IMR-90 (cell line): ENCODE measurements at regions not wholly inside any gene's neighbourhood (a gene's known extent, or its start where the extent isn't known, plus 50 kb on each side); places are given as distances from the start of the nearest gene placed in this dataset.

Experiments
- ATAC-seq: fragments of 200-7000 bp; cut with Tn5 transposase; 2 replicates; pipeline ENCODE4 v1.9.1; 2020; ENCODE audit warnings: low read depth, mild to moderate bottlenecking, moderate library complexity
- BruUV-seq: library from RNA; stranded (reverse); fragments of 400-500 nt; replicated peaks from 2 replicates; lab custom pipeline; 2021; lab: Mats Ljungman, UMichigan
- CTCF ChIA-PET: fragments of 300-600 bp; formaldehyde crosslinking; extraction: SDS; loops from one replicate; lab custom pipeline; 2021; ENCODE audit warnings: antibody characterized with exemption; lab: Yijun Ruan, JAX
- POLR2A ChIA-PET: fragments of 300-600 bp; sonication (Branson Sonifier 250); formaldehyde crosslinking; loops from one replicate; lab custom pipeline; 2022; ENCODE audit warnings: antibody characterized with exemption; ENCODE audit not compliant: unreplicated experiment; lab: Charles Lee
- DNase-seq: peaks from one replicate; pipeline ENCODE4 v3.0.0; 2013
- H2AFZ ChIP-seq: replicated peaks from 2 replicates; pipeline ENCODE3; 2013; ENCODE audit warnings: low read length, mild to moderate bottlenecking; ENCODE audit not compliant: poor library complexity
- H2AK5ac ChIP-seq: 2 replicates; pipeline ENCODE4 v1.6.1; 2013; ENCODE audit warnings: low read depth, low read length, inconsistent platforms
- H2AK9ac ChIP-seq: replicated peaks from 2 replicates; pipeline ENCODE3; 2013; ENCODE audit warnings: mild to moderate bottlenecking, low read depth, low read length, moderate library complexity; ENCODE audit not compliant: poor library complexity
- H2BK120ac ChIP-seq: 2 replicates; pipeline ENCODE4 v1.6.1; 2013; ENCODE audit warnings: low read depth, low read length, inconsistent platforms
- H2BK15ac ChIP-seq: 3 replicates; pipeline ENCODE4 v1.6.1; 2013; ENCODE audit warnings: low read depth, low read length, inconsistent platforms
- H2BK20ac ChIP-seq: 2 replicates; pipeline ENCODE4 v1.6.1; 2013; ENCODE audit warnings: low read depth, mild to moderate bottlenecking, inconsistent platforms, low read length, moderate library complexity
- H2BK5ac ChIP-seq: 2 replicates; pipeline ENCODE4 v1.6.1; 2013; ENCODE audit warnings: mild to moderate bottlenecking, low read depth, low read length, inconsistent platforms; ENCODE audit not compliant: poor library complexity, severe bottlenecking
- H3K14ac ChIP-seq: replicated peaks from 2 replicates; pipeline ENCODE4 v1.6.1; 2013; ENCODE audit warnings: low read depth, low read length, inconsistent platforms
- H3K18ac ChIP-seq: 2 replicates; pipeline ENCODE4 v1.6.1; 2013; ENCODE audit warnings: low read depth, low read length, control low read depth
- H3K23ac ChIP-seq: 2 replicates; pipeline ENCODE4 v1.6.1; 2013; ENCODE audit warnings: low read depth, low read length, inconsistent platforms
- H3K27ac ChIP-seq: 2 replicates; pipeline ENCODE4 v1.5.1; 2013; ENCODE audit warnings: mild to moderate bottlenecking, control low read depth, low read length; ENCODE audit not compliant: insufficient read depth
- H3K27me3 ChIP-seq: 2 replicates; pipeline ENCODE4 v1.6.1; 2013; ENCODE audit warnings: low read length; ENCODE audit not compliant: control insufficient read depth, insufficient read depth
- H3K36me3 ChIP-seq: 2 replicates; pipeline ENCODE4 v1.6.1; 2013; ENCODE audit warnings: low read length, mixed read lengths; ENCODE audit not compliant: control insufficient read depth, insufficient read depth
- H3K4ac ChIP-seq: 2 replicates; pipeline ENCODE4 v1.6.1; 2013; ENCODE audit warnings: low read depth, low read length, inconsistent platforms
- H3K4me1 ChIP-seq: 2 replicates; pipeline ENCODE4 v1.6.1; 2013; ENCODE audit warnings: low read length, mixed read lengths; ENCODE audit not compliant: control insufficient read depth, insufficient read depth
- H3K4me2 ChIP-seq: 2 replicates; pipeline ENCODE4 v1.6.1; 2013; ENCODE audit warnings: low read depth, mild to moderate bottlenecking, control low read depth, low read length, moderate library complexity
- H3K4me3 ChIP-seq: 2 replicates; pipeline ENCODE4 v1.5.1; 2013; ENCODE audit warnings: low read depth, mild to moderate bottlenecking, control low read depth, low read length, moderate library complexity; ENCODE audit not compliant: insufficient read depth
- H3K56ac ChIP-seq: 2 replicates; pipeline ENCODE4 v1.6.1; 2013; ENCODE audit warnings: low read length, inconsistent platforms; ENCODE audit not compliant: insufficient read depth; ENCODE audit errors: extremely low read depth
- H3K79me1 ChIP-seq, 2 experiments: 2 replicates each; pipeline ENCODE4 v1.6.1; 2013; ENCODE audit warnings: low read length in 2 of 2, inconsistent platforms in 1 of 2, low read depth in 1 of 2
- H3K9ac ChIP-seq: 2 replicates; pipeline ENCODE4 v1.6.1; 2013; ENCODE audit warnings: low read depth, low read length, control low read depth
- H3K9me1 ChIP-seq: 2 replicates; pipeline ENCODE4 v1.6.1; 2013; ENCODE audit warnings: low read length, inconsistent platforms; ENCODE audit not compliant: insufficient read depth
- H3K9me3 ChIP-seq: 2 replicates; pipeline ENCODE4 v1.6.1; 2013; ENCODE audit warnings: low read length; ENCODE audit not compliant: control insufficient read depth, insufficient read depth
- H4K20me1 ChIP-seq: 2 replicates; pipeline ENCODE4 v1.6.1; 2013; ENCODE audit warnings: low read length, inconsistent platforms; ENCODE audit not compliant: insufficient read depth
- H4K5ac ChIP-seq: 2 replicates; pipeline ENCODE4 v1.6.1; 2013; ENCODE audit warnings: mild to moderate bottlenecking, low read depth, low read length, control low read depth
- H4K8ac ChIP-seq, 2 experiments: 2 replicates each; pipeline ENCODE4 v1.6.1; 2013; ENCODE audit warnings: low read depth in 2 of 2, low read length in 2 of 2, control low read depth in 1 of 2, inconsistent platforms in 1 of 2
- H4K91ac ChIP-seq: 2 replicates; pipeline ENCODE4 v1.6.1; 2013; ENCODE audit warnings: low read depth, low read length, inconsistent platforms; ENCODE audit not compliant: insufficient read depth
- WGBS, 2 experiments: methylation state at CpG; one replicate each; pipeline versions ENCODE4 v1.1.5 to v1.1.7; 2013; ENCODE audit warnings: missing lambda C conversion rate in 2 of 2; ENCODE audit not compliant: insufficient read length in 1 of 2; ENCODE audit errors: extremely low coverage in 2 of 2; 5-methylcytosine and 5-hydroxymethylcytosine counted together
- dilution Hi-C: fragments of 300-500 bp; cut with HindIII; formaldehyde crosslinking; loops from one replicate; pipeline ENCODE4 v1.14.3; 2018; ENCODE audit warnings: low sequenced_read_pairs; ENCODE audit not compliant: unreplicated experiment
- in situ Hi-C: fragments of 300-500 bp; cut with MboI; formaldehyde crosslinking; loops from 3 replicates; pipeline ENCODE4 v1.14.3; 2019; ENCODE audit warnings: low sequenced_read_pairs, inconsistent platforms, mixed read lengths
- intact Hi-C: fragments of 100-400 bp; cut with micrococcal nuclease; formaldehyde crosslinking; loops from 2 replicates; pipeline ENCODE4 v1.10.0; 2022
- TF ChIP-seq, protein P1 (sequence below): fragments of 150-350 bp; IDR thresholded peaks from 2 replicates; pipeline ENCODE4 v1.6.1; 2017; ENCODE audit warnings: mild to moderate bottlenecking, antibody characterized with exemption, low read length, low read depth

DNA sequence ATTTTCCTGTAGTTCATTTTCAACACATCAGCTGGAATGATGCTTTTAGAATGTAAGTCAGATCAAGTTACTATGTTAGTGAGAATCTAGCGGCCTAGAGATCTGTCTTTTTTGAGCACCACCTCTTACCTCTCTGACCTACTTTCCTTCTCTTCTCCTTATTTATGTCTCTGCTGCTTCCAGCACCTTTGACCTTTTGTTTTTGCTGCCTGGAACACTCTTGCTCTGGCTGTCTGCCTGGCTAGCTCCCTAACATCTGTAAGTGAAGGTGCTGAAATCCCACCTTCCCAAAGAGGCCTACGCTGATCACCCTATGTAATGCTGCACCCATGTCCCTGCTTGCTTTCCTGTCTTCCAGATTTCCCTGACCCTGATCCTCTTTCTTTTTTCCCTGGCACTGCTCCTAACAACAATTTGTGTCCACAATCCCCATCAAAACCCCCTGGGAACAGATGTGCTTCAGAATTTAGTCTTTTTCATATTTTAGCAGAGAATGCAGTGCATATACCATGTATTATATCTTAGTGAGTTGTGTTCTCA, 87.8 kb downstream of the RFPL4B start:
- Histone ChIP-seq H2BK120ac (no peak overlapping the region), H3K9me1 (no peaks in the 10 kb centered on the region), H3K23ac (no peak overlapping the region), H3K4me2 (no peak overlapping the region), H2BK20ac (no peak overlapping the region), H2AK9ac (no peak overlapping the region), H2BK5ac (no peak overlapping the region), H3K9me3 (no peaks in the 10 kb centered on the region), H3K56ac (no peak overlapping the region), H4K5ac (no peak overlapping the region), H3K14ac (no peak overlapping the region), H2BK15ac (no peak overlapping the region), H3K36me3 (no peaks in the 10 kb centered on the region), H3K27ac (no peak overlapping the region), H3K4ac (no peak overlapping the region), H3K4me3 (no peak overlapping the region), H3K18ac (no peak overlapping the region), H2AFZ (no peak overlapping the region), H3K4me1 (no peaks in the 10 kb centered on the region; the same call in 1 of the 2 replicates), H3K79me1 (no peaks in the 10 kb centered on the region), H3K9ac (no peak overlapping the region), H4K91ac (no peak overlapping the region), H3K27me3 (no peaks in the 10 kb centered on the region), H4K20me1 (no peaks in the 10 kb centered on the region), H2AK5ac (no peak overlapping the region), H4K8ac (no peak overlapping the region)
- dilution Hi-C loops: no loop called here
- POLR2A ChIA-PET: no interaction called here
- BruUV-seq: no TSS peak
- intact Hi-C loops: no loop called here
- DNase-seq (no peak), ATAC-seq (no peak)
- WGBS, 2 experiments: 83% methylated on average over 1 of the region's 2 CpGs; no CpG with 5 or more reads in 1 of the 2 experiments
- CTCF ChIA-PET: no interaction called here
- in situ Hi-C loops: no loop called here
- TF ChIP-seq, protein P1, sequence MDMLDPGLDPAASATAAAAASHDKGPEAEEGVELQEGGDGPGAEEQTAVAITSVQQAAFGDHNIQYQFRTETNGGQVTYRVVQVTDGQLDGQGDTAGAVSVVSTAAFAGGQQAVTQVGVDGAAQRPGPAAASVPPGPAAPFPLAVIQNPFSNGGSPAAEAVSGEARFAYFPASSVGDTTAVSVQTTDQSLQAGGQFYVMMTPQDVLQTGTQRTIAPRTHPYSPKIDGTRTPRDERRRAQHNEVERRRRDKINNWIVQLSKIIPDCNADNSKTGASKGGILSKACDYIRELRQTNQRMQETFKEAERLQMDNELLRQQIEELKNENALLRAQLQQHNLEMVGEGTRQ: no peak
